ENCODE measurements at regions not wholly inside any gene's neighbourhood (a gene's known extent, or its start where the extent isn't known, plus 50 kb on each side); places are given as distances from the start of the nearest gene placed in this dataset.
"Not testable (repeated sequence)": the region's sequence is repeated elsewhere in the genome, so short reads cannot be mapped to it uniquely, and the experiment has no call there.

DNA sequence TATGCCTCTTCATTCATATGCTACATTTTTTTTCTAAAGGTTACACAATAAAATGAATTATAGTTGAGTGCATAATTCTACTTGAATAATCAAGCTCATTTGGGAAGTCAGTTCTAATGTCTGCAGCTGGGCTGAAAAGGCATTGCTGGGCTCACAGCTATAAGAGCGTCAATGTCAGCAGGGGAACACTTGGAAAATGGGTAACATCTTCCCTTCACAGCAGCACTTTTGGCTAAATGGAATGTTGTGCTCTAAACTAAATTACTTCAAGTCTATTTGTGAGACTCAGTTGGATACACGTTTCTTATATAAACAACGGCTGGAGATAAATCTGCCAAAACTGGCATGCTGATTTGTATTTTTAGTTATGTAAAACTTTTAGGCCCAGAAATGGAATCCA lies 357.8 kb downstream of the TBL1XR1 start:
- H3K36me3 Mint-ChIP-seq (ENCODE audit: low read depth, unreplicated experiment) = no peaks in the 10 kb centered on the region
- no peak overlapping the region for H3K27ac Mint-ChIP-seq (ENCODE audit: unreplicated experiment)
- TF ChIP-seq, protein P1, sequence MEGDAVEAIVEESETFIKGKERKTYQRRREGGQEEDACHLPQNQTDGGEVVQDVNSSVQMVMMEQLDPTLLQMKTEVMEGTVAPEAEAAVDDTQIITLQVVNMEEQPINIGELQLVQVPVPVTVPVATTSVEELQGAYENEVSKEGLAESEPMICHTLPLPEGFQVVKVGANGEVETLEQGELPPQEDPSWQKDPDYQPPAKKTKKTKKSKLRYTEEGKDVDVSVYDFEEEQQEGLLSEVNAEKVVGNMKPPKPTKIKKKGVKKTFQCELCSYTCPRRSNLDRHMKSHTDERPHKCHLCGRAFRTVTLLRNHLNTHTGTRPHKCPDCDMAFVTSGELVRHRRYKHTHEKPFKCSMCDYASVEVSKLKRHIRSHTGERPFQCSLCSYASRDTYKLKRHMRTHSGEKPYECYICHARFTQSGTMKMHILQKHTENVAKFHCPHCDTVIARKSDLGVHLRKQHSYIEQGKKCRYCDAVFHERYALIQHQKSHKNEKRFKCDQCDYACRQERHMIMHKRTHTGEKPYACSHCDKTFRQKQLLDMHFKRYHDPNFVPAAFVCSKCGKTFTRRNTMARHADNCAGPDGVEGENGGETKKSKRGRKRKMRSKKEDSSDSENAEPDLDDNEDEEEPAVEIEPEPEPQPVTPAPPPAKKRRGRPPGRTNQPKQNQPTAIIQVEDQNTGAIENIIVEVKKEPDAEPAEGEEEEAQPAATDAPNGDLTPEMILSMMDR (IDR thresholded peaks at IDR 0.05; ENCODE audit: unreplicated experiment) = no peak
- no peaks in the 10 kb centered on the region for H3K27me3 Mint-ChIP-seq (ENCODE audit: unreplicated experiment)
- no peak for DNase-seq (ENCODE audit: low spot score)
- no peaks in the 10 kb centered on the region for H3K4me1 Mint-ChIP-seq (ENCODE audit: unreplicated experiment)
- no peaks in the 10 kb centered on the region for H3K9me3 Mint-ChIP-seq (ENCODE audit: unreplicated experiment)
- no peak overlapping the region for H3K4me3 Mint-ChIP-seq (ENCODE audit: unreplicated experiment)

DNA sequence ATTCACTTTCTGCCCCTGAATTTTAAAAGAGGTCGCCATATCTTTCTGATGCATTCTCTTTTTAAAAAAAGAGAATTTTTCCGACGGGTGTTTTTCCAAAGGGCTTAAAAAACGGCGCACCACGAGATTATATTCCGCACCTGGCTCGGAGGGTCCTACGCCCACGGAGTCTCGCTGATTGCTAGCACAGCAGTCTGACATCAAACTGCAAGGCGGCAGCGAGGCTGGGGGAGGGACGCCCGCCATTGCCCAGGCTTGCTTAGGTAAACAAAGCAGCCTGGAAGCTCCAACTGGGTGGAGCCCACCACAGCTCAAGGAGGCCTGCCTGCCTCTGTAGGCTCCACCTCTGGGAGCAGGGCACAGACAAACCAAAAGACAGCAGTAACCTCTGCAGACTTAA lies 370.0 kb downstream of the TBL1XR1 start:
- not testable (repeated sequence) for DNase-seq (ENCODE audit: low spot score); H3K4me1 Mint-ChIP-seq (ENCODE audit: unreplicated experiment); H3K27ac Mint-ChIP-seq (ENCODE audit: unreplicated experiment); H3K36me3 Mint-ChIP-seq (ENCODE audit: low read depth, unreplicated experiment); H3K9me3 Mint-ChIP-seq (ENCODE audit: unreplicated experiment); H3K27me3 Mint-ChIP-seq (ENCODE audit: unreplicated experiment); H3K4me3 Mint-ChIP-seq (ENCODE audit: unreplicated experiment)

DNA sequence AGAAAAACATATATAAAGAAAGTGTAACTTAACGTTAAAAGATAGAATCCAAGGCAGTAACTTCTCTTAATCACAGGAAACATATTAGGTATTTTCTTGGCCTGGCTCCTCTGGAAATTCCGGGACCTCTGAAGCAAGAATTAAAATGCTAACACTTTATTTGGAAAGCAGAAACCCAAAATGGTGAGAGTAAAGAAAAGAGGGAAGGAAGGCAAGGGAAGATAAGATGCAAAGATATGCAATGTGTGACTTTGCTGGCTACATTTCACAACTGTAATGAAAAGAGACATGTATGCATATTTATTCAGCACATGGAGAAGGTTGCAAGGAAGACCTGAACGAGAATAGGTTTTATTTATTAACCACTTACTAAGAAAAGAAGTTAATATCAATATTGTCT lies 372.5 kb downstream of the TBL1XR1 start:
- peaks cover 4% of the 10 kb centered on the region for H3K4me1 Mint-ChIP-seq (ENCODE audit: unreplicated experiment)
- TF ChIP-seq, protein P1 (IDR thresholded peaks at IDR 0.05; ENCODE audit: unreplicated experiment) = no peak
- no peak overlapping the region for H3K27ac Mint-ChIP-seq (ENCODE audit: unreplicated experiment)
- no peak overlapping the region for H3K4me3 Mint-ChIP-seq (ENCODE audit: unreplicated experiment)
- no peak for DNase-seq (ENCODE audit: low spot score)
- peaks cover 6% of the 10 kb centered on the region for H3K27me3 Mint-ChIP-seq (ENCODE audit: unreplicated experiment)
- no peaks in the 10 kb centered on the region for H3K36me3 Mint-ChIP-seq (ENCODE audit: low read depth, unreplicated experiment)
- no peaks in the 10 kb centered on the region for H3K9me3 Mint-ChIP-seq (ENCODE audit: unreplicated experiment)

DNA sequence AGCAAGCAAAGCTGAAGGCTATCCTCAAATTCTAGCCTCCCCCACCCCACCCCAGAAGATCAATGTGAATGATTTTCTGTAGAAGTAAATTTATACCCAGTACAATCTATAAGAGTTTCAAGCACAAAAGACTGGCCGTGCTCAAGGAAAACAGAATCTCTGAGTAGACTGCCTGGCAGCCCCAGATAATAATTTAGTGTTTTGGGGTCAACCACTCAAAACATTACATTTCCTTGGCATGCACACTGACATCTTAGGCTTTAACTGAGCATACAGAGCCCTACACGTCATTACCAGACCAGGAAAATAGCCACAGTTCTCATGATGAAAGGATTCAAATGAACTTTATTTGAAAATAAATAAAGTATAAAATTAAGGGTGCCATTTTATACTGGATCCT lies 376.5 kb downstream of the TBL1XR1 start:
- no peaks in the 10 kb centered on the region for H3K36me3 Mint-ChIP-seq (ENCODE audit: low read depth, unreplicated experiment)
- TF ChIP-seq, protein P1 (IDR thresholded peaks at IDR 0.05; ENCODE audit: unreplicated experiment) = no peak
- peaks cover 2% of the 10 kb centered on the region for H3K27me3 Mint-ChIP-seq (ENCODE audit: unreplicated experiment)
- H3K9me3 Mint-ChIP-seq (ENCODE audit: unreplicated experiment) = no peaks in the 10 kb centered on the region
- H3K4me1 Mint-ChIP-seq (ENCODE audit: unreplicated experiment) = peaks cover 4% of the 10 kb centered on the region
- no peak for DNase-seq (ENCODE audit: low spot score)
- no peak overlapping the region for H3K4me3 Mint-ChIP-seq (ENCODE audit: unreplicated experiment)
- H3K27ac Mint-ChIP-seq (ENCODE audit: unreplicated experiment) = no peak overlapping the region

DNA sequence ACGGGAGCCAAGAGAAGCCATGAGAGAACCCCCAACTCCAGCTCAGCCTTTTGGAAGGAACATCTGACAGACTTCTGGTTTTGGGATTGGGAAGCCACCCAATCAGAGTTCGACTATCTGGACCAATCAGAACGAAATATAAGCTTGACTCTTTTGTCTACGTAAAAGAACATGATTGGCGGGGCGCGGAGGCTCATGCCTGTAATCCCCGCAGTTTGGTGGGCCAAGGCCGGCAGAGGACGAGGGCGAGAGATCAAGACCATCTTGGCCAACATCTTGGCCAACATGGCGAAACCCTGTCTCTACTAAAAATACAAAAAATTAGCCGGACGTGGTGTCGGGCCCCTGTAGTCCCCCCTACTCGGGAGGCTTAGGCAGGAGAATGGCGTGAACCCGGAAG lies 380.3 kb downstream of the TBL1XR1 start:
- Mint-ChIP-seq H3K27me3 (ENCODE audit: unreplicated experiment) (no peaks in the 10 kb centered on the region), H3K9me3 (ENCODE audit: unreplicated experiment) (no peaks in the 10 kb centered on the region), H3K4me1 (ENCODE audit: unreplicated experiment) (no peaks in the 10 kb centered on the region), H3K27ac (ENCODE audit: unreplicated experiment) (no peak overlapping the region), H3K4me3 (ENCODE audit: unreplicated experiment) (no peak overlapping the region), H3K36me3 (ENCODE audit: low read depth, unreplicated experiment) (no peaks in the 10 kb centered on the region)
- DNase-seq (ENCODE audit: low spot score) = no peak
- TF ChIP-seq, protein P1 (IDR thresholded peaks at IDR 0.05; ENCODE audit: unreplicated experiment) = no peak

DNA sequence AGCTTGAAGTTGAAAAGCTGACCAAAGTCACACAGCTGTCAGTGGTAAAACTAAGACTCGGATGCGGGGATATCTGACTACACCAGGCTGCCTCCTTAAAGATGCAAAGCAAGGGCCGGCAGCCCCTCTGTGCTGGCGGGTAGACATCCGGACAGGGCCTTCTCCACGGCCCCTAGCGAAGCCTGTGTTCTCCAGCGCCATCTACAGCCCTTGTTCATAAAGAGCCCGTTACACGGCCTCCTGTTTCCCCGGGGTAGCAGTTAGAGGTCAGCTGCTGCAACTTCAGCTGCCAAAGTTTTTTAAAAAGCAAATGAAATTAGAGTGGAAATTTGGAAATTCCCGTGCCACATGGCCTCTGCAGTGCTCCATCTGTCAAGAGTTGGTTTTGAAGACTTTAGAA lies 383.0 kb downstream of the TBL1XR1 start:
- peak; percentile 83 for DNase-seq (ENCODE audit: low spot score)
- no peaks in the 10 kb centered on the region for H3K9me3 Mint-ChIP-seq (ENCODE audit: unreplicated experiment)
- H3K4me1 Mint-ChIP-seq (ENCODE audit: unreplicated experiment) = no peaks in the 10 kb centered on the region
- no peak overlapping the region for H3K27ac Mint-ChIP-seq (ENCODE audit: unreplicated experiment)
- H3K36me3 Mint-ChIP-seq (ENCODE audit: low read depth, unreplicated experiment) = no peaks in the 10 kb centered on the region
- no peaks in the 10 kb centered on the region for H3K27me3 Mint-ChIP-seq (ENCODE audit: unreplicated experiment)
- TF ChIP-seq, protein P1 (IDR thresholded peaks at IDR 0.05; ENCODE audit: unreplicated experiment) = peak; percentile 37
- H3K4me3 Mint-ChIP-seq (ENCODE audit: unreplicated experiment) = no peak overlapping the region

Data from endothelial cell (in vitro differentiated cells).